ENCODE measurements at regions not wholly inside any gene's neighbourhood (a gene's known extent, or its start where the extent isn't known, plus 50 kb on each side); places are given as distances from the start of the nearest gene placed in this dataset.
"Not testable (repeated sequence)": the region's sequence is repeated elsewhere in the genome, so short reads cannot be mapped to it uniquely, and the experiment has no call there.

GRCh38 chr7:8314566-8314965 lies 52.6 kb upstream of the ICA1 start:
- no peak for DNase-seq (ENCODE audit: low read depth)

- DNase-seq (ENCODE audit: low read depth), result no peak
Measured at GRCh38 chr7:8319115-8319514, 57.1 kb upstream of the ICA1 start.

- no peak for DNase-seq (ENCODE audit: low read depth)
Measured at GRCh38 chr7:8320174-8320573, 58.2 kb upstream of the ICA1 start.

- no peak for DNase-seq (ENCODE audit: low read depth)
Measured at GRCh38 chr7:8321312-8321711, 59.3 kb upstream of the ICA1 start.

GRCh38 chr7:8322667-8323066 lies 60.7 kb upstream of the ICA1 start:
- DNase-seq (ENCODE audit: low read depth), result no peak

- no peak for DNase-seq (ENCODE audit: low read depth)
Measured at GRCh38 chr7:8325067-8325466, 63.1 kb upstream of the ICA1 start.

GRCh38 chr7:8327199-8327598 lies 65.2 kb upstream of the ICA1 start:
- no peak for DNase-seq (ENCODE audit: low read depth)

GRCh38 chr7:8338206-8338605 lies 76.2 kb upstream of the ICA1 start:
- no peak for DNase-seq (ENCODE audit: low read depth)

GRCh38 chr7:8343556-8343955 lies 81.6 kb upstream of the ICA1 start:
- no peak for DNase-seq (ENCODE audit: low read depth)

- DNase-seq (ENCODE audit: low read depth), result not testable (repeated sequence)
Measured at GRCh38 chr7:8347395-8347794, 85.4 kb upstream of the ICA1 start.

- not testable (repeated sequence) for DNase-seq (ENCODE audit: low read depth)
Measured at GRCh38 chr7:8351654-8352053, 81.8 kb upstream of the NXPH1 start.

- no peak for DNase-seq (ENCODE audit: low read depth)
Measured at GRCh38 chr7:8353991-8354390, 79.4 kb upstream of the NXPH1 start.

GRCh38 chr7:8354503-8354902 lies 78.9 kb upstream of the NXPH1 start:
- DNase-seq (ENCODE audit: low read depth), result no peak

- DNase-seq (ENCODE audit: low read depth), result peak; percentile 8
Measured at GRCh38 chr7:8356071-8356470, 77.3 kb upstream of the NXPH1 start.

- no peak for DNase-seq (ENCODE audit: low read depth)
Measured at GRCh38 chr7:8357536-8357935, 75.9 kb upstream of the NXPH1 start.

GRCh38 chr7:8360564-8361153 lies 72.8 kb upstream of the NXPH1 start:
- no peak for DNase-seq (ENCODE audit: low read depth)

GRCh38 chr7:8362723-8363369 lies 70.6 kb upstream of the NXPH1 start:
- no peak for DNase-seq (ENCODE audit: low read depth)

- no peak for DNase-seq (ENCODE audit: low read depth)
Measured at GRCh38 chr7:8363407-8364015, 69.9 kb upstream of the NXPH1 start.

- no peak for DNase-seq (ENCODE audit: low read depth)
Measured at GRCh38 chr7:8365499-8366110, 67.8 kb upstream of the NXPH1 start.

- DNase-seq (ENCODE audit: low read depth), result not testable (repeated sequence)
Measured at GRCh38 chr7:8368007-8368406, 65.4 kb upstream of the NXPH1 start.

GRCh38 chr7:8371742-8372141 lies 61.7 kb upstream of the NXPH1 start:
- no peak for DNase-seq (ENCODE audit: low read depth)

GRCh38 chr7:8373851-8374250 lies 59.6 kb upstream of the NXPH1 start:
- DNase-seq (ENCODE audit: low read depth), result no peak
